ENCODE measurements at regions not wholly inside any gene's neighbourhood (a gene's known extent, or its start where the extent isn't known, plus 50 kb on each side); places are given as distances from the start of the nearest gene placed in this dataset.

DNA sequence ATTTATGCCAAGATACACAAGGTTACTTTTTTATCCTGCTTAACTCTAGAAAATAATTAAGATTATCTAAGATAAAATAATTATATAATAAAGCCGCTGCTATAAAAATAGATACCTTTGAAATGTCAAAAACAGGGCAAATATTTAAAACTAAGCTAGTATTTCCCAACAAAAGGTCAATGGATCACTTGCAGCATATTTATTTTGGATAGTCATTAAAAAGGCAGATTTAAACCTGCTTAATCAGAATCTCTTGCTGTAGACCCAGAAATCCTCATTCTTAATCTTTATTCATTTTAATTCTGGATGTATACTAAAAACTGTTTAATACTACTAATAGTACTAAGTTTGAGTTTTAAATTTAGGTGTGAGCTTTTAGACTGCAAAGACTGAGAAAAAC is 139.0 kb upstream of the CWC22 start:
- TF ChIP-seq, protein P1, sequence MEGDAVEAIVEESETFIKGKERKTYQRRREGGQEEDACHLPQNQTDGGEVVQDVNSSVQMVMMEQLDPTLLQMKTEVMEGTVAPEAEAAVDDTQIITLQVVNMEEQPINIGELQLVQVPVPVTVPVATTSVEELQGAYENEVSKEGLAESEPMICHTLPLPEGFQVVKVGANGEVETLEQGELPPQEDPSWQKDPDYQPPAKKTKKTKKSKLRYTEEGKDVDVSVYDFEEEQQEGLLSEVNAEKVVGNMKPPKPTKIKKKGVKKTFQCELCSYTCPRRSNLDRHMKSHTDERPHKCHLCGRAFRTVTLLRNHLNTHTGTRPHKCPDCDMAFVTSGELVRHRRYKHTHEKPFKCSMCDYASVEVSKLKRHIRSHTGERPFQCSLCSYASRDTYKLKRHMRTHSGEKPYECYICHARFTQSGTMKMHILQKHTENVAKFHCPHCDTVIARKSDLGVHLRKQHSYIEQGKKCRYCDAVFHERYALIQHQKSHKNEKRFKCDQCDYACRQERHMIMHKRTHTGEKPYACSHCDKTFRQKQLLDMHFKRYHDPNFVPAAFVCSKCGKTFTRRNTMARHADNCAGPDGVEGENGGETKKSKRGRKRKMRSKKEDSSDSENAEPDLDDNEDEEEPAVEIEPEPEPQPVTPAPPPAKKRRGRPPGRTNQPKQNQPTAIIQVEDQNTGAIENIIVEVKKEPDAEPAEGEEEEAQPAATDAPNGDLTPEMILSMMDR (IDR thresholded peaks at IDR 0.05), result no peak
- TF ChIP-seq POLR2A (IDR thresholded peaks at IDR 0.05), result no peak

Measured in right lobe of liver (tissue), 4 donors.